Skeletal muscle cell (primary cell): ENCODE measurements at regions not wholly inside any gene's neighbourhood (a gene's known extent, or its start where the extent isn't known, plus 50 kb on each side); places are given as distances from the start of the nearest gene placed in this dataset.

Experiments used
- DNase-seq: peaks from one replicate; pipeline ENCODE4 v3.0.0-alpha.2; 2010; ENCODE audit warnings: low read depth
- H3K4me3 ChIP-seq: 2 replicates; pipeline ENCODE4 v1.5.1; 2011; ENCODE audit warnings: low read depth, mild to moderate bottlenecking, control low read depth, low read length, moderate library complexity

DNA sequence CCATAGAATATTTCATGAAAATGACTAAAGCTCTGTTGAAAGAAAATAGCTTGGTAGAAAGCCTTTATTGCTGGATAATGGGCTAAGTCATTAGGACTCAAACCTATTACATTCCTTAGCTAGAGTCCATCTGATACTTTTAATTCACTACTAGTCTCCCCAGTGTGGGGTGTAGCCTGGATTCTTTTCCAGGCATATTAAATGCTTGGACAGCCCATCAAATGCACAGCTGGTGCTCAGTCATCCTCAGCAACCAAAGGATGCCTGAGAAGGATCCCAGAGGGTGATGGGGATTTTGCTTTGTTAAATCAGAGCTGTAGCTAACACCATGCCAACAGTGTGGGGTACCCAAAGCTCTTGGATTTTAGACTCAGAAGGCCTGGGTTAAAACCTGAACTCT lies 153.5 kb downstream of the DLEU7 start:
- no peak for DNase-seq

DNA sequence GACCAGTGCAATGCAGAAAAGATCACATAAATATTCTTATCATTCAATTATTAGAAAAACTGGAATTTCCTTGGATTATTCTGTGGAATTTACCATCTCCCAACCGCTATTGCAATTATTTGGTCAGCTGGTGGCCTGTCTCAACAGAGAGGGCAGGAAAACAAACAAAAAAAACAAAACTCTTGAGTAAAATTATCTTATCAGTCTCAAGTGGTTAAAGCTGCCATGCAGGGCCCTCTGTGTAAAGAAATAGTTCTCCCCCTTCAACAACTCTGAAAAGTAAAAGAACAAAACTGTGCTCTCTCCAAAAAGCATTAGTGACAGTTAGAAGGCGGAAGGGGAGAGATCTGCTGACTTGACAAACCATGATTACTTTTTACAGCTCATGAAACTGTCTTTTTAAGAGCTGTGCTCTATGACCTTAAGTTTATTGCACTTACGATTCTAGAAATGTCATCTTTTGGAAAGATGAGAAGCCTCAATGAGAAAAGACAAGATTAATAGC lies 152.3 kb downstream of the DLEU7 start:
- no peak overlapping the region for H3K4me3 ChIP-seq
- DNase-seq: no peak

More for the DNA sequence above, 153.5 kb downstream of the DLEU7 start:
- no peak overlapping the region for H3K4me3 ChIP-seq

DNA sequence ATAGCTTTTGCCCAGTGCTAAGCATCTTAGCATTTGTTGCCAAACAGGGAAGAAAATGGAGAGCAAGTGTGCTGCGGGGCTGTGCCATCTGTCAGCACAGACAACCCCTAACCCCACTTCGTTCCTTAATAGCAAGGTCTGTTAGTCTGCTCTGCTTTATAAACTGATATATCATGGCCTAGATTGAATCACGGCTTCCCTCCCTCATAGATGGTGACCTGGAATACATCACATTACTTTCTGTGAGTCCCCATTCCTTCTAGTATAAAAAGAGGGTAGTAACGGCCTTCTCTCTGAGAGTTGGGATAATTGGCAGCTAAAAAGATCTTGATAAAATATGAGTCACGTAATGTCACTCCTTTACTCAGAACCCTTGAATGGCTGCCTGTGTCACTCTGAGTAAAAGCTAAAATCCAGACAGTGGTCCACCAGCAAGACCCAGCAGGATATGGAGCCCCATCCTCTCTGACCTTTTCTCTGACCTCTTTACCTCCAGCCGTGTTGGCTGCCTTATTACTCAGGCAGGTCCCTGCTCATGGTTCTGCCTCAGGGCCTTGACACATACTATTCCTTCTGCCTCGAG lies 151.7 kb downstream of the DLEU7 start:
- DNase-seq: no peak

DNA sequence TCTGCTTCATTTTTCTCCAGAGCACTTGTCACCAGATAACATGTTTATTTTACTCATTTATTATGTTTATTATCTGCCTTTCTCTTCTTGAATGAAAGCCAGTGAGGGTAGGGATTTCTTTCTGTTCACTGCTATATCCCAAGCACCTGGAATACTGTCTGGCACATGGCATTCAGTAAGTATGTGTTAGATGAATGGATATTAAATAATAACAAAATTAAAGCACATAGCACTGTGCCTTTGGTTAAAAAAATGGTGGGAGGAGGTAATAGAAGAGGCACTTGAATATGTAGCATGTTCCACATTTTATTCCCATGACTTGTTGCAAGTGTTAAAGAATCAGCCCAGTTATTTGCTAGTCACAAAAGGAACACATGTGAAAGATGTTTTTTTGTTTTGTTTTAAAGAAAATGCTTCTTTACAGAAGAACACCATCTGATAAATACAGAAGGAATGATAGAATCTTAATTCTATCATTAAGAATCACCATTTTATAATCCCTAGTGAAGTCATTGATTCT lies 151.0 kb downstream of the DLEU7 start:
- H3K4me3 ChIP-seq: no peak overlapping the region
- no peak for DNase-seq

More for the DNA sequence above, 151.7 kb downstream of the DLEU7 start:
- no peak overlapping the region for H3K4me3 ChIP-seq

DNA sequence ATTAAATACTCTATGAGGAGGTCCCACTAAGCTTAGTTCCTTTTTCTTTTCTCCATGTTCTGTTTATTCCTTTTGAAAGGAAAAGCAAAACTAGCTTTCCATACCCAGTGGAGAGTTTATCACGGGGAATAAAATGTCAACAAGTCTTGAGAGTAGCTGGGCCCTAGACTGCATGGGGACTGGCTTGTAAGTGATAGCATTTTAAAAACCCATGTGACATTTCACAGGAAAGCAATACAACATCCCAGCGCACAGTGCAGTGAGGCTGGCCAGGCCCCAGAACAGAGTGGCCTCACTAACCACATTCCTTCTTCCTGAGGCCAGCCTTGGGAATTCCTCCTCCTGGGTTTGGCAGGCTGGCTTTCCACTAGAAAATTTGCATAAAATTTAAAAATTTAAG lies 149.8 kb downstream of the DLEU7 start:
- no peak overlapping the region for H3K4me3 ChIP-seq
- DNase-seq: no peak

DNA sequence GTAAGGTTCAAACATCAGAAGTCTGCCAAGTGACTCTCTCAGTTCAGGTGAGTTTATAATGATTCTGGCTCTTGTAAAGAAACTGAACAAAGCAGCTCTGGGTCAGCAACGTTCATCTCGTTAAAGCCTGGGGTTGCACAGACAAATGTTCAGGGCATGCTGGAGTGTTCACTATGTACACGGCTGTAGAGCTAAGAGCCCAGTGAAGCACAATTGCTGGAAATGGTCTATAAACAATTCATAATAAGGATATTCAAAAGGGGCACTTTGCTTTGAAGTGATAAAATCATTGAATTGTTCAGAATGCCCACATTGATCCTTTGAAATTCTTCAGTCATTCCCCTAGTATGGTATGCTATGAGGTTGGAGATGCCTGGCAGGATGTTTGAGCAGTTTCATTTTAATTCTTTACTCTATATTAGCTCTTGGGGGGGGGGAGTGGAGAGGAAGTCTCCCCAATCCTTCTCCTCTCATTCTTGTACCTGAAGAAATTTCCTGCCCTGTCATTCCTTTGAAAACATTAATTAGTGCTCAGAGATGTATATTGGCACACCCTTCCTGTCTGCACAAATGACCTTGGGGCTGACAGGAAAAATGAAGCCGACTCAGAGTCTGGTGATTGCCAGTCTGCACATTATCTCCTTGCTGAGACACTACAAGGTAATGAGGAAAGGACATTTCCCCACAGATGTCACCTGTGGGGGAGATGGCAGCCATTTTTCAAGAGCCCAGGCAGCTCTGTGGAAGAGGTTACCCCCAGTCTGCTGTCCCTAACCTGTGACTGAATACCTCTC lies 145.5 kb downstream of the DLEU7 start:
- DNase-seq: no peak
- H3K4me3 ChIP-seq: no peak overlapping the region

DNA sequence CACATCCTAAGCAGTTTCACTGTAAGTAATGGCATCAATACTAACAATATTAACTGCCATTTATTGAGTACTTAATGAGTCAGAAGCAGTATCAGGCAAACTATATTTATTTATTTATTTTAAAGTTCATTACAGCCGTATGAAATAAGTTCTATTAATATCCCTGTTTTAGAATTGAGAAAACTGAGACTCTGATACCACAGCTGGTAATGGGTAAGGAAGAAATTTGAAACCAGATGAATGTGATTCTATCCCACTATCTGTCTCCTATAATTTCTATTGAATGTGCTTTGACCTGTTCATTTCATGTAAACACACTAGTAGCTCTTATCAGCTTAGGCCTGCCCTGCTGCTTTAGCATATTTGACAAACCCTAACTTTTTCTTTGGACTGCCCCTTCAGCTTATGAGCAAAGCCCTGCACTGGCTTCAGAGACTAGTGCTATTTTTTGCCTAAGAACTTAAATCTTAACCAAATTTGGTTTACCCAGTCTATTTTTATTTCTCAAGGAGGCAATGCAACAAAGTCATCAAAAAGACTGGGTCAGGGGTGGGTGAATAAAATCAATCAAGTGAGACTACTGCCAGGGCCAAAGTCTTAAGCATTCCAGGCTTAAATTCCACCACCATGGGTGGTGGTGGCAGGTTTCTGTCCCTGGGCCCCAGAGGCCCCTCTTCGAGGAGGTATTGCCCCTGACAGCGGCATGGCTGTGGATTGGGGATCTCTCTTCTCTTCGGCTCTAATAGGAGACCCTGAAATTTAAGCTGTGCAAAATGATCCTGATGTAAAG lies 143.4 kb downstream of the DLEU7 start:
- H3K4me3 ChIP-seq: no peak overlapping the region
- DNase-seq: no peak

DNA sequence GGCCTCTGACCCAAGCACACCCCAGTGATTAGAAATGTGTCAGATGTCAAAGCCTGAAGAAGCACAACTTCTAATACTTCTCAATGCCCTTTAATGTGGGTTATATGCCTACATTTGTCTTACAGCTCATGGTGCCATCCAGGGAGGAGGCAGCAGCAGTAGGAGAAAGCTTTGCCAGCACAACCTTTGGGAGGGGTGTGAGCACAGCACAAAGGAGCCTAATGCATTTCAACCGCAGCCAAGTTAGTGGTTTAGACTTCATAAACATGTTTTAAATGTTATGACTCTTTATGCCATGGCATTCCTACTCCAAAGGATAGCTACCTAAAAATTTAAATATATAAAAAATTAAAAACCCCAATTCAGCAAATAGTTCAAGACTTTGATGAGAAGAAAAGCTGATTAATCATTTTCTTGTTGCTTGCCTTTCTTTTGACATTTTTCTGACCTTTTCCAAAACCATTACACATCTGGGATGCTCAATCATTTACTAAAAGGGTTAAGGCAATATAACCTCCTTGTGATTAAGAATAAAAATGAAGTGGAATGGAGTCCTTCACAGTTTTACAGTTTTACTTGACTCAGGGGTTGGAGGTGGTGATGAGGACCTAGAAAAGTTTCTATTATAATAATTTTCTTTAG lies 142.7 kb downstream of the DLEU7 start:
- DNase-seq: no peak
- no peak overlapping the region for H3K4me3 ChIP-seq

DNA sequence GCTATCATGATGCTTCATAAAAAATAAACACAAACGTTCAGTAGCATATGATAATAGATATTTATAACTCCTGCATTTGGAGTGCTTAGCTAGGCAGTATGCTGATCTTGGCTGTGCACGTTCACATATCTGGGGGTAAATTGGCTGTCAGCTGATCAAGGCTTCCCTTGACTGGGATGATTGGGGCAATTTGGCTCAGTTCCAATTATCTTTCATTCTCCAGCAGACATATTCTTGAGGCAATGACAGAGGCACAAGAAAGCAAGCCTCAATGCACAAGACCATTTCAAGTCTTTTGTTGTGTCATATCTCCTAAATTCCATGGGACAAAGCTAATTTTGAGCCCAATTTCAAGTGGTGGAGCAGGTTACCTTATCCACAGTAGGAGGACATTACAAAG lies 142.0 kb downstream of the DLEU7 start:
- DNase-seq: no peak
- H3K4me3 ChIP-seq: no peak overlapping the region

DNA sequence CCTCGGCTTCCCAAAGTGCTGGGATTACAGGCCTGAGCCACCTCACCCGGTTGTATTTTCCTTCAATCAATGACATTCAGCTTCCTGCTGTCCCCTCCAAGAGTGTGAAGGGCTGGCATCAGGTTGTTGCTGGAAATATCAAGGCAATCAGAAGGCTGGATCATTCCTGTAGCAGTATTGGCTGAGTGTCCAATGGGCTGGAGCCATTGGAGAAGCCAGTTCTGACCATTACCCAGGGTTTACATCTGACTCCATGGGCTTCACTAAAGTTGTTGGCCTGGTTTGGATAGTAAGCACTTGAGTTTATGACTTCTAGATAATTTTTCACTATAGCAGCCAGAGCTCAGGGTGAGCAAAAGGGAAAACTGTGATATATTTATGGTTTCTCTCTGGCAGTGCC lies 137.0 kb downstream of the DLEU7 start:
- DNase-seq: no peak

DNA sequence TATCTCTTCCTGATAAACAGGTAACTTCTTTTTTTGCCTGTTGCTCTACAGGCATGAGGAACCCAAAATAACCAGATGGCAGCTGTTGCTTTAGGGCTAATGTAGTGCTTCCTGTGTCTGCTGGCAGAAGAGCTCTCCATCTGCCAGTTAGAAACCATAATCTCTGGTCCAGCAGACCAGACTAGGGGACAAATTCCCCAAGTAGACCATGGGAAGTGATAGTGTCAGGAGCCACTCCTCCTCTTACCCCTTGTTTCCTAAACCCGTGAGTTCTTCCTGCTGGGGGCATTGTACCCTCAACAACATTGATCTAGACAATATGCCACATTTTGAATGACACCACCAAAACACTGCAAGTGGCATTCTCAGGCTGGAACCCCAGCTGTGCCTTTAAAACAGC lies 135.9 kb downstream of the DLEU7 start:
- no peak overlapping the region for H3K4me3 ChIP-seq
- DNase-seq: no peak

More for the DNA sequence above, 137.0 kb downstream of the DLEU7 start:
- no peak overlapping the region for H3K4me3 ChIP-seq

DNA sequence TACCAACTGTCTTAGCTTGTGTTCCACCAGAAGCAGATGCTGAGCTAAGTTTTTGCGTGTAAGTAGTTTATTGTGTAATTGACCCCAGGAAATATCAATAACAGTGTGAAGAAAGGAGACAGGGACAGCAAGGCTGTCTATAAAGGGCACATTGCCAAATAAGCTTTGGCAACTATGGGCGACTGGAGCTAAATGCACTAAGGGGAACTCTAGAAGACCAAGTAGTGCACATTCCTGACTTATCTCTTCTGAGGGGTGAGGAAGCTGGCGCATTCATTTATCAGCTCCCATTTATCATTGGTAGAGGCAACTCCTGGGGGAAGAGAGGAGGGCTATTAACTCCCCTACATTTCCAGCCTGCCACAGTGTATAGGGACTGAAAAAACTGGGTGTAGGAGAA lies 135.0 kb downstream of the DLEU7 start:
- no peak overlapping the region for H3K4me3 ChIP-seq
- DNase-seq: no peak

DNA sequence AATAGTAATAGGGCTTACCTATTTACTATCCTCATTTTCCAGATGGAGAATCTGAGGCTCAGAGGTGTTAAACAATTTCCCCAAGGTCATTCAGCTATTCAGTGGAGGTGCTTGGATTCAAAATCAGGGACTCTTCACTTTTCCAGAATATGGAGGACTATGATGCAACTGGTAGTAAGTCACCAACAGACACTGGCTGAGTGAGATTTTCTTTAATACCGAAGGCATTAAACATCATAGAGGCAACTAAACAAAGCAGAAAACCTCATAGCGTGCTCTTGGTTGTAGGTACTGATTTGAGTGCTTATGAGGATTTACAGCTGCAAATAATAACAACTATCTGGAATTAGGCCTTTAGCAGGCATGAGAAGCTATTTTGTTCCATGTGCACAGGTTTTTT lies 134.4 kb downstream of the DLEU7 start:
- no peak overlapping the region for H3K4me3 ChIP-seq
- DNase-seq: no peak

DNA sequence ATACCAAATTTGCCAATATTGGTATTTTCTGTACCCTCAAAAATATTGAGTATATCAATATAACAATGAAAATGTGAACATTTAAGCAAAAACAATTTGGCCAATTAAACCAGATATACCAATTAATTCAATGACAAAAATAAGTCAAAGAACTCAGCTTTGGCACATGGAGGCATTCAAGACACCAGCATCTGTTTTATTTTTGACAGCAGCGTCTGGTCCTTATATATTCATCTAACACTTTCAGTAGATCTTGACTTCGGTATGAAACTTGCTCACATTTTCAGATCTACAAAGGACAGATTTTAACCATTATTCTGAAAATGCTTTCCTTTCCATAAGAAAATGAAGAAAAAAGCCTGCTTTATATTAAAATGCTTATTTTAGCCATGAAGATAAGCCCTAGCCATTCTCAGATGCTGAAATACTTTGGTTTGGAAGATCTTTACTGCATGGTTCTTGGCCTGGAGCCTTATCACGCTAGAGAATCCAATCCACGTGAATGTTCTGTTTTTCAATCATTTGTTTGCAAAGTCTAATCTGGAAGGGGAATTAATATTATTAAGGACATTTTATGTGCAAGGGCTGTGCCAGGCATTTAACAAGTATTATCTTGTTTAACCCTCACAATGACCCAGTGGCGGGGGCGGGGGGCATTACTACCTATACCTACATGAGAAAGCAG lies 132.2 kb downstream of the DLEU7 start:
- no peak overlapping the region for H3K4me3 ChIP-seq

DNA sequence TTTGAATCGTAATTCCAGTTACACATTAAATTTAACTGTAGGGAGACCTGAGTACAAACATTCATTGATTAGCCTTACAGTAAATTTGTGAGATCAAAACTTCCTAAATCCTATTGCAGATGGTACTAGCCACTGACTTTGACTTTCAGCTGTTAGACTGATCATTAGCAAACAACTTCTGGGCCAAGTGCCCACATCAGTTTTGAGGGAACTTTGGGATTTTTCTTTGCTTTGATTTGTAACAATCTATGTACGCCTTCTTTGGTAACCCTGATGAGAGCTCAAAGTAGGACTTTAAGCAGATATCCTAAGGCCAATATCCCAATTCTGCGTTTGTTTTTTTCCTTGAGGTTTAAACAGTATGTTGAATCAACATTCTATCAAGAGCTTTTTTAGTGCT lies 131.5 kb downstream of the DLEU7 start:
- DNase-seq: no peak
- H3K4me3 ChIP-seq: no peak overlapping the region

More for the DNA sequence above, 132.2 kb downstream of the DLEU7 start:
- no peak for DNase-seq

DNA sequence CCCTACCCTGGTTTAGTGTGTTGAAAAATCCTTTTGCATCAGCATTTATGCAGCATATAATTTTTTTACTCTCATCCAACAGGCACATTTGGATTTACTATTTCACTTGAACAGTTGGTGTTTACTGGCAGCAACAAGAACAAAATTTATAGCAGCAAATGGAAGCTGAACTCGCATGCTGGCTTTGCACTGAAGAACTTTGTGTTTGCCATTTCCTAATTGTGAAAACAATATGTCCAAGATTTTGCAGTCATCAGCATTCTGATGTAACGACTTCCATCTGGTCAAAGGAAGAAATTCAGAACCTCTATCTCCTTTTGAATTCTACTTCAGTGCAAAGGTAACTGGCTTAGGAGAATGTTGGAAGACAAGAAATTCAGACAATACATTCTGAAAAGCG lies 131.0 kb downstream of the DLEU7 start:
- no peak for DNase-seq

DNA sequence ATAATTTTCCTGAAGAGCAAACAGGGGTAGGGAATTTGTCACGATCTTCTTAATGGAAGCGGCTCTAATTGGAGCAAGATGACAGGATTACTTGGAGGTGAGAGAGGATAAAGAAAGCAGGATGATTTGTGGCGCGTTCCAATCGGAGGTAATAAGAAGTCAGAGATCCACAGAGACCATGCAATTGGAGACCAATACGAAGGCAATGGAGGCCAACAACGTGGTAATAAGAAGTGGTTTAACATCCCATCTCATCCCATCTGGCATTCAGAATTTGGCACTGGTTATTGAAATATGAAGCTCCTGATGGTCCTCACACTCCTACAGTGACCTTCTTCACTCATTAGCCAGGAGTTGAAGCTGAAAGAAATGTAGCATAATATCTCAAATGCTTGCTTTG lies 130.6 kb downstream of the DLEU7 start:
- H3K4me3 ChIP-seq: no peak overlapping the region

More for the DNA sequence above, 131.0 kb downstream of the DLEU7 start:
- no peak overlapping the region for H3K4me3 ChIP-seq

DNA sequence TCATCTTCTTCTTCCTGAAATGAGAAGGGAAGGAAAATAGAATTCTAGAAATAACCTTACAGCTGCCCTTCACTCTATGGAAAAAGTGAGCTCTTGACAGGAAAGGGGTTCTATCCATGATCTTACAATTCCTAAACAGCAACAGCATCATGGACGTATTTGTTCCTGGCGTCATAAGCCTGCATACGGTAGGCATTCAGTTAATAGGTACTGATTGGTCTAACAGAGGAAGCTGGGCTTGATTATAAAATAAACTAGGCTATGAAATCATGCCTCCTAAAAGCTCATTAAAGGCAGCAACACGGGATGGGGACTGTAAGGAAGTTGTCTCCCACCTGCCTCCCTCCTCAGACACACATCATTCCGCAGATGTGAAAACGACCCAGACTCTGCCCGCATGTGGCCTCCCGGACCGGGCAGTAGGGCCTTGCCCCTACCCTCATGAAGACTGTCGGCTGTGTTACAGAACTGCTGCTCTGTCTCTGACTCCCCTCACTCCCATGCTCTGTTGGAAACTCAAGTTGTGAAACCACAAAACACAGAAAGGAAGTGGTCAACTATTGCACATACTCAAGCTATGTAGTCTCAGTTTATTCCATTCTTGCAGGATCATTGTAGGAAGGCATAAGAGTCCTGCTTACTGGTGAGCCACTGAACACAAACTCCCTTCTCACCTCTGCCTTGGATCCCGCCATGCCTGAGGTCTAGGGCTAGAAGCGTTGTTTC lies 129.8 kb downstream of the DLEU7 start:
- no peak overlapping the region for H3K4me3 ChIP-seq
- DNase-seq: peak; percentile 87

More for the DNA sequence above, 130.6 kb downstream of the DLEU7 start:
- DNase-seq: no peak
